Vagina (tissue), 2 donors: ENCODE measurements at regions not wholly inside any gene's neighbourhood (a gene's known extent, or its start where the extent isn't known, plus 50 kb on each side); places are given as distances from the start of the nearest gene placed in this dataset.

Experiments used
- DNase-seq, 2 donors: peaks; one replicate each; pipeline ENCODE4 v3.0.0-alpha.2; 2017; ENCODE audit errors: extremely low spot score in 2 of 2
- H3K27ac ChIP-seq: fragments of 200-600 bp; sonication (generic); one replicate; pipeline ENCODE4 v1.5.1; 2019
- H3K27me3 ChIP-seq: fragments of 200-600 bp; sonication (generic); one replicate; pipeline ENCODE4 v1.5.1; 2019
- H3K36me3 ChIP-seq, 2 donors: fragments of 200-600 bp; sonication (generic); one replicate each; pipeline ENCODE4 v1.5.1; 2017 to 2019
- H3K4me1 ChIP-seq: fragments of 200-600 bp; sonication (generic); one replicate; pipeline ENCODE4 v1.5.1; 2019
- H3K4me3 ChIP-seq, 2 donors: fragments of 200-600 bp; sonication (generic); 1 replicate in 1 of 2; 2 replicates in 1 of 2; pipeline ENCODE4 v1.5.1; 2016 to 2019
- H3K9me3 ChIP-seq: fragments of 200-600 bp; sonication (generic); one replicate; pipeline ENCODE4 v1.5.1; 2019
- POLR2A ChIP-seq, 2 donors: fragments of 450-650 bp; IDR thresholded peaks; one replicate each; pipeline ENCODE4 v1.6.1; 2017; ENCODE audit warnings: antibody characterized with exemption in 2 of 2, mild to moderate bottlenecking in 2 of 2, moderate library complexity in 2 of 2
- POLR2AphosphoS5 ChIP-seq, 2 donors: sonication (generic); formaldehyde crosslinking; IDR thresholded peaks; one replicate each; pipeline ENCODE4 v1.9.0; 2017; ENCODE audit warnings: antibody characterized with exemption in 2 of 2, mild to moderate bottlenecking in 2 of 2, low read depth in 1 of 2; ENCODE audit not compliant: insufficient read depth in 1 of 2
- intact Hi-C: fragments of 100-400 bp; cut with DNase I; formaldehyde crosslinking; loops from one replicate; pipeline ENCODE4 v1.15.1; 2023
- TF ChIP-seq, protein P1 (sequence below), 3 experiments: fragments of 450-650 bp in 2 of 3; fragments of 200-600 bp in 1 of 3; sonication (generic) in 1 of 3; IDR thresholded peaks; one replicate each; pipeline ENCODE4 v1.5.1; 2017 to 2019; ENCODE audit warnings: antibody characterized with exemption in 3 of 3, mild to moderate bottlenecking in 2 of 3, moderate library complexity in 2 of 3

DNA sequence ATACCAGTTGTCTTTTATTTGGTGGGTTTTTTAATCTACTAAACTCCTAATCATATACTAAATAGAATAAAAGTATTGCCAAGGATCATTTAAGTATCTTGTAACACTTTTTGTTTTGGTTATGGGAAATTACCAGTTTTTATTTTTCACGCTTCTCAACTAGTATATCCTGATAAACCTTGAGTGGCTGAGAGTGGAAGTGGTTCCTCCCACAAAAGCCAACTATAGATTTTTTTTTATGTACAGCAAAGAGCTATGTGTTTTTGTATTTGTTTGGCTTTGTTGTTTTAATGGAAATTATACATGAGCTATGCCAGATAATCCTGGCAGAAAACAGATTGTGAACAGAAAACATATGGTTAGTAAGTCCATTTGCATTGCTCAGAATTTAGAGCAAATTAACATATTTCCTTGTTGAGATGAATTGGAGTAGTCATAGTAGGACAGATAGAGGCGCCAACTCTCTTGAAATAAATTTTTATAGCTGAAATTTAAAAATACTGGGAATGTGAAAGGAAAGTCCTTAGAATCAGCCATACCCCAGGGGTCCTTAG is 60.9 kb upstream of the PSMA6 start:
- no peaks in the 10 kb centered on the region for H3K27me3 ChIP-seq
- H3K36me3 ChIP-seq: no peaks in the 10 kb centered on the region
- no peaks in the 10 kb centered on the region for H3K9me3 ChIP-seq
- TF ChIP-seq POLR2A (IDR thresholded peaks at IDR 0.05): no peak
- TF ChIP-seq POLR2AphosphoS5 (IDR thresholded peaks at IDR 0.05; ENCODE audit: insufficient read depth in 1 of 2, low read depth in 1 of 2): no peak
- TF ChIP-seq, protein P1, sequence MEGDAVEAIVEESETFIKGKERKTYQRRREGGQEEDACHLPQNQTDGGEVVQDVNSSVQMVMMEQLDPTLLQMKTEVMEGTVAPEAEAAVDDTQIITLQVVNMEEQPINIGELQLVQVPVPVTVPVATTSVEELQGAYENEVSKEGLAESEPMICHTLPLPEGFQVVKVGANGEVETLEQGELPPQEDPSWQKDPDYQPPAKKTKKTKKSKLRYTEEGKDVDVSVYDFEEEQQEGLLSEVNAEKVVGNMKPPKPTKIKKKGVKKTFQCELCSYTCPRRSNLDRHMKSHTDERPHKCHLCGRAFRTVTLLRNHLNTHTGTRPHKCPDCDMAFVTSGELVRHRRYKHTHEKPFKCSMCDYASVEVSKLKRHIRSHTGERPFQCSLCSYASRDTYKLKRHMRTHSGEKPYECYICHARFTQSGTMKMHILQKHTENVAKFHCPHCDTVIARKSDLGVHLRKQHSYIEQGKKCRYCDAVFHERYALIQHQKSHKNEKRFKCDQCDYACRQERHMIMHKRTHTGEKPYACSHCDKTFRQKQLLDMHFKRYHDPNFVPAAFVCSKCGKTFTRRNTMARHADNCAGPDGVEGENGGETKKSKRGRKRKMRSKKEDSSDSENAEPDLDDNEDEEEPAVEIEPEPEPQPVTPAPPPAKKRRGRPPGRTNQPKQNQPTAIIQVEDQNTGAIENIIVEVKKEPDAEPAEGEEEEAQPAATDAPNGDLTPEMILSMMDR (IDR thresholded peaks at IDR 0.05): no peak
- H3K4me3 ChIP-seq: no peak overlapping the region
- H3K27ac ChIP-seq: no peak overlapping the region
- intact Hi-C loops: no loop called here
- no peaks in the 10 kb centered on the region for H3K4me1 ChIP-seq
- DNase-seq: no peak

DNA sequence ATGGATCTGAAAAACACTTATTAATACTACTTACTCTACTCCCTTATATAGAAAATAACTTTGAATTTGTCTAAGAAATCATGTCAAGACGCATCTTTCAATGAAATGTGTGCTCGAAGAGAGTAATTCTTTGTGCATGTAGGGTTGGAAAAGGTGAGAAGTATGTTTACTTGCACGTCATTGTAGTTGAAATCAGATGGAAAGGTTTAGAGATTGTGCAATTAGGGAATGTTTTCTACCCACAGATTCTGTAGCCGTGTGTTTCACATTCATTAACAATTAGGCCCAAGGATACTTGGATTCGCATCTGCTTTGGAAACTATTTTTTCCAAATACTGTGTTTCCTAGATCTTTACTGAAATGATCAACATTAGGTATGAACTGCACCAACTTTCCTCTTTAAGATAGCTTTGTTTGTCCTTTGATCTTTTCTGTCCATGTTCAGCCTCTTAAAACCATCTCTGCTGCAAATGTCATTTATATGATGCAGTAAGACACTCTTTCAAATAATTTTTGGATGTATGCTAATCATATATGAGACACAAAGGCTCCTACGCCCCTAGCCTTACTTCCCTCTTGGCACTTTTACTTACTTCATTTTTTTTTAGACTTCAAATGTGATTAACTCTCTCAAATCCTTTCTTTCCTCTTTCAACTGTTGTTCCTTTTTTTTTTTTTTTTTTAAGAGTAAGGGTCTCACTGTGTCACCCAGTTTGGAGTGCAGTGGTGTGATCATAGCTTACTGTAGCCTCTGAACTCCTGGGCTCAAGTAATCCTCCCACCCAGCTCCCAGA is 58.0 kb upstream of the PSMA6 start:
- Histone ChIP-seq H3K36me3 (no peaks in the 10 kb centered on the region), H3K9me3 (no peaks in the 10 kb centered on the region), H3K4me3 (no peak overlapping the region), H3K4me1 (no peaks in the 10 kb centered on the region), H3K27me3 (no peaks in the 10 kb centered on the region), H3K27ac (no peak overlapping the region)
- TF ChIP-seq, protein P1 (IDR thresholded peaks at IDR 0.05): no peak
- TF ChIP-seq POLR2AphosphoS5 (IDR thresholded peaks at IDR 0.05; ENCODE audit: insufficient read depth in 1 of 2, low read depth in 1 of 2) (no peak), POLR2A (IDR thresholded peaks at IDR 0.05) (no peak)
- intact Hi-C loops: no loop called here
- DNase-seq: no peak

DNA sequence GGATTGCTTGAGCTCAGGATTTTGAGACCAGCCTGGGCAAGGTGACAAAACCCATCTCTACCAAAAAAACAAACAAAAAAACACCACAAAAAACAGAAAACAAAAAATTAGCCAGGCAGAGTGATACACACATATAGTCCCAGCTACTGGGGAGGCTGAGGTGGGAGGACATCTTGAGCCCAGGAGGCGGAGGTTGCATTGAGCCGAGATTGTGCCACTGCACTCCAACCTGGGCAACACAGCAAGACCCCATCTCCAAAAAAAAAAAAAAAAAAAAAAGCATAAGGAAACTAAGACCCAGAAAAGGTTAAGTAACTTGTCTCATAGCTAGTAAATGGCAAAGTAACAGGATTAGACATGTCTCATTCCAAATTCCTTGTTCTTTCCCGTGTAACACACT is 56.3 kb upstream of the PSMA6 start:
- TF ChIP-seq POLR2AphosphoS5 (IDR thresholded peaks at IDR 0.05; ENCODE audit: insufficient read depth in 1 of 2, low read depth in 1 of 2): no peak
- TF ChIP-seq, protein P1 (IDR thresholded peaks at IDR 0.05): no peak
- TF ChIP-seq POLR2A (IDR thresholded peaks at IDR 0.05): no peak
- intact Hi-C loops: no loop called here
- DNase-seq: no peak
- Histone ChIP-seq H3K27ac (no peak overlapping the region), H3K36me3 (no peaks in the 10 kb centered on the region), H3K9me3 (no peaks in the 10 kb centered on the region), H3K27me3 (no peaks in the 10 kb centered on the region), H3K4me3 (no peak overlapping the region), H3K4me1 (no peaks in the 10 kb centered on the region)

DNA sequence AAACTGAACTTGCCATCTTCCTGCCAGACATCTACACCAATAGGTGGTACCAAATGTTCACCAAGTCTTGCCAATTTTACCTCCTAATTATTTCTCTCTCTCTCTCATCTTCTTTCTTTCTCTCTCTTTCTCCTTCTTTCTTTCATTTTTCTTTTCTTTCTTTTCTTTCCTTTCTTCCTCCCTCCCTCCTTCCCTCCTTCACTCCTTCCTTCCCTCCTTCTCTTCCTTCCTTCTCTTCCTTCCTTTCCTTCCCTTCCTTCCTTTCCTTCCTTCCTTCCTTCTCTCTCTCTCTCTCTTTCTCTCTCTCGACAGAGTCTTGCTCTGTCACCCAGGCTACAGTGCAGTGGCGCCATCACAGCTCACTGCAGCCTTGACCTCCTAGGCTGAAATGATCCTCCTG is 55.4 kb upstream of the PSMA6 start:
- TF ChIP-seq POLR2A (IDR thresholded peaks at IDR 0.05): no peak
- TF ChIP-seq, protein P1 (IDR thresholded peaks at IDR 0.05): no peak
- TF ChIP-seq POLR2AphosphoS5 (IDR thresholded peaks at IDR 0.05; ENCODE audit: insufficient read depth in 1 of 2, low read depth in 1 of 2): no peak
- no peak for DNase-seq
- intact Hi-C loops: no loop called here
- no peak overlapping the region for H3K4me3 ChIP-seq
- H3K4me1 ChIP-seq: no peaks in the 10 kb centered on the region
- no peaks in the 10 kb centered on the region for H3K9me3 ChIP-seq
- no peaks in the 10 kb centered on the region for H3K27me3 ChIP-seq
- H3K27ac ChIP-seq: no peak overlapping the region
- no peaks in the 10 kb centered on the region for H3K36me3 ChIP-seq

DNA sequence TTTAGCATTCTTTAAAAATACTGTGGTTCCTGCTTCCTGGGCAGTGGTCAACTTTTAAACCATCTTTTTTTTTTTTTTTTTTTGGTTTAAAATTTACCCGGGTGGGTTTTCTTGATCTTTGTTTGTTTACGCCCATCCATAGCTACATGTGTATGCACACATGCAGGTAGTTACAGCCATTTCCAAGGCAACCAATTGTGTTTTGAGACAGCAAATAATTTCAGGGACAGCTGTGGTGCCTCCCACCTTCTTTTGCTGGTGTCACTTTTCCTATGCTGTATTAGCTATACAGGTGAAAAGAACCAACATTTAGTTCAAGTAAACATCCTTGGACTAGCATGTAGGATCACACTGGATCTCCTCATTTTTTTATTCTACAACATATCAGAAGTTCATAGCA is 52.0 kb upstream of the PSMA6 start:
- Histone ChIP-seq H3K4me3 (no peak overlapping the region), H3K27me3 (no peaks in the 10 kb centered on the region), H3K27ac (no peak overlapping the region), H3K4me1 (no peaks in the 10 kb centered on the region), H3K36me3 (no peaks in the 10 kb centered on the region), H3K9me3 (no peaks in the 10 kb centered on the region)
- DNase-seq: no peak
- TF ChIP-seq, protein P1 (IDR thresholded peaks at IDR 0.05): no peak
- TF ChIP-seq POLR2AphosphoS5 (IDR thresholded peaks at IDR 0.05; ENCODE audit: insufficient read depth in 1 of 2, low read depth in 1 of 2) (no peak), POLR2A (IDR thresholded peaks at IDR 0.05) (no peak)
- intact Hi-C loops: no loop called here
